Liver (tissue), 2 donors: ENCODE measurements at regions not wholly inside any gene's neighbourhood (a gene's known extent, or its start where the extent isn't known, plus 50 kb on each side); places are given as distances from the start of the nearest gene placed in this dataset.

Experiments
- ATF3 ChIP-seq: IDR thresholded peaks from 2 replicates; pipeline ENCODE4 v1.6.1; 2016; ENCODE audit warnings: antibody characterized with exemption
- GABPA ChIP-seq, 2 donors: IDR thresholded peaks in 1 of 2; conservative IDR thresholded peaks in 1 of 2; 2 replicates each; pipeline ENCODE4 v1.6.1; 2016; ENCODE audit warnings: antibody characterized with exemption in 2 of 2, mild to moderate bottlenecking in 1 of 2, moderate library complexity in 1 of 2
- donor health status: healthy.

- TF ChIP-seq ATF3 (no peak), GABPA (IDR thresholded peaks at IDR 0.05 in 1 of 2, conservative IDR thresholded peaks at IDR 0.05 in 1 of 2) (no peak)
Observed at GRCh38 chr7:21099432-21099831, 312.7 kb upstream of the SP8 start.
